Epithelial cell of proximal tubule (primary cell): ENCODE measurements at regions not wholly inside any gene's neighbourhood (a gene's known extent, or its start where the extent isn't known, plus 50 kb on each side); places are given as distances from the start of the nearest gene placed in this dataset.

ENCODE experiments used
- DNase-seq: peaks from one replicate; pipeline ENCODE4 v3.0.0-alpha.2; 2011; ENCODE audit warnings: low read depth
- H3K4me3 ChIP-seq: 2 replicates; pipeline ENCODE4 v1.5.1; 2011; ENCODE audit warnings: low read depth, mild to moderate bottlenecking, low read length
- CTCF ChIP-seq: conservative IDR thresholded peaks from 2 replicates; pipeline ENCODE4 v1.5.1; 2012; ENCODE audit warnings: low read depth, mild to moderate bottlenecking, low read length

GRCh38 chr6:50301307-50301706 is 251.6 kb upstream of the DEFB112 start:
- no peak for DNase-seq
- no peak for TF ChIP-seq CTCF
- H3K4me3 ChIP-seq = no peak overlapping the region

- TF ChIP-seq CTCF = no peak
- no peak overlapping the region for H3K4me3 ChIP-seq
- no peak for DNase-seq
Observed at GRCh38 chr6:50305660-50306059, 255.9 kb upstream of the DEFB112 start.

- H3K4me3 ChIP-seq = no peak overlapping the region
- TF ChIP-seq CTCF = no peak
- DNase-seq = no peak
Observed at GRCh38 chr6:50318536-50318935, 268.8 kb upstream of the DEFB112 start.

- no peak for DNase-seq
- no peak overlapping the region for H3K4me3 ChIP-seq
- no peak for TF ChIP-seq CTCF
Observed at GRCh38 chr6:50330347-50330746, 280.6 kb upstream of the DEFB112 start.

- H3K4me3 ChIP-seq = no peak overlapping the region
- DNase-seq = no peak
- TF ChIP-seq CTCF = no peak
Observed at GRCh38 chr6:50330963-50331362, 281.2 kb upstream of the DEFB112 start.

GRCh38 chr6:50333696-50334095 is 284.0 kb upstream of the DEFB112 start:
- no peak for TF ChIP-seq CTCF
- H3K4me3 ChIP-seq = no peak overlapping the region
- DNase-seq = no peak

GRCh38 chr6:50337532-50338122 is 287.9 kb upstream of the DEFB112 start:
- DNase-seq = no peak
- TF ChIP-seq CTCF = no peak
- H3K4me3 ChIP-seq = no peak overlapping the region
